OCI-LY7 (cell line): ENCODE measurements at regions not wholly inside any gene's neighbourhood (a gene's known extent, or its start where the extent isn't known, plus 50 kb on each side); places are given as distances from the start of the nearest gene placed in this dataset.

Experiments
- BruUV-seq: library from RNA; stranded (reverse); fragments of 400-500 nt; replicated peaks from 2 replicates; lab custom pipeline; 2021; lab: Mats Ljungman, UMichigan
- CTCF ChIA-PET: fragments of 300-600 bp; sonication (Branson Sonifier 250); formaldehyde crosslinking; loops from one replicate; lab custom pipeline; 2022; ENCODE audit warnings: antibody characterized with exemption; ENCODE audit not compliant: unreplicated experiment; lab: Charles Lee
- POLR2A ChIA-PET: fragments of 300-600 bp; sonication (Branson Sonifier 250); formaldehyde crosslinking; loops from one replicate; lab custom pipeline; 2022; ENCODE audit warnings: antibody characterized with exemption; lab: Charles Lee
- DNase-seq: peaks from one replicate; pipeline ENCODE4 v3.0.0-alpha.2; 2015; ENCODE audit warnings: low spot score
- H2AFZ ChIP-seq: fragments of 200-600 bp; sonication (generic), shearing (Covaris generic); 2 replicates; pipeline ENCODE4 v1.6.1; 2014; ENCODE audit warnings: mild to moderate bottlenecking, antibody characterized with exemption, low read length, moderate library complexity
- H3K27ac ChIP-seq: fragments of 200-600 bp; sonication (generic); 2 replicates; pipeline ENCODE4 v1.5.1; 2014; ENCODE audit warnings: mixed run types, low read depth, mild to moderate bottlenecking, moderate library complexity, low read length, inconsistent platforms; ENCODE audit not compliant: poor library complexity, severe bottlenecking
- H3K36me3 ChIP-seq: fragments of 200-600 bp; sonication (generic); 2 replicates; pipeline ENCODE4 v1.6.1; 2014; ENCODE audit warnings: mild to moderate bottlenecking, antibody characterized with exemption, low read length, moderate library complexity, mixed read lengths; ENCODE audit not compliant: insufficient read depth
- H3K4me1 ChIP-seq: fragments of 200-600 bp; sonication (generic); 2 replicates; pipeline ENCODE4 v1.5.1; 2014; ENCODE audit warnings: mild to moderate bottlenecking, low read length; ENCODE audit not compliant: insufficient read depth, poor library complexity, severe bottlenecking
- H3K4me2 ChIP-seq: fragments of 200-600 bp; sonication (generic); 2 replicates; pipeline ENCODE4 v1.6.1; 2014; ENCODE audit warnings: mild to moderate bottlenecking, low read length
- H3K4me3 ChIP-seq: fragments of 200-600 bp; sonication (generic); 2 replicates; pipeline ENCODE4 v1.5.1; 2014; ENCODE audit warnings: mild to moderate bottlenecking, low read depth, low read length; ENCODE audit not compliant: poor library complexity, severe bottlenecking
- H3K79me2 ChIP-seq: fragments of 200-600 bp; sonication (generic); 2 replicates; pipeline ENCODE4 v1.6.1; 2016; ENCODE audit warnings: low read depth, mild to moderate bottlenecking, low read length, moderate library complexity, mixed read lengths; ENCODE audit not compliant: insufficient read depth
- H3K9me2 ChIP-seq: fragments of 200-600 bp; sonication (generic); 2 replicates; pipeline ENCODE4 v1.6.1; 2016; ENCODE audit warnings: mild to moderate bottlenecking, low read length, mixed read lengths; ENCODE audit not compliant: insufficient read depth
- H3K9me3 ChIP-seq: fragments of 200-600 bp; sonication (generic); 2 replicates; pipeline ENCODE4 v1.6.1; 2014; ENCODE audit warnings: mild to moderate bottlenecking, mixed run types, low read length, mixed read lengths
- H4K20me1 ChIP-seq: fragments of 200-600 bp; sonication (generic); 2 replicates; pipeline ENCODE4 v1.6.1; 2014; ENCODE audit warnings: mild to moderate bottlenecking, antibody characterized with exemption, low read length, moderate library complexity, mixed read lengths; ENCODE audit not compliant: insufficient read depth
- CTCF ChIP-seq: fragments of 200-600 bp; sonication (generic); conservative IDR thresholded peaks from 2 replicates; pipeline ENCODE4 v1.5.1; 2014; ENCODE audit warnings: mild to moderate bottlenecking, antibody characterized with exemption, low read length, moderate library complexity, mixed read lengths
- EZH2phosphoT487 ChIP-seq: fragments of 200-600 bp; sonication (generic); IDR thresholded peaks from 2 replicates; pipeline ENCODE4 v1.6.1; 2018; ENCODE audit warnings: low read depth, borderline replicate concordance, mild to moderate bottlenecking, mixed run types, antibody characterized with exemption, low read length, moderate library complexity, mixed read lengths
- intact Hi-C: fragments of 100-400 bp; cut with micrococcal nuclease; formaldehyde crosslinking; loops from one replicate; pipeline ENCODE4 v1.10.0; 2022; ENCODE audit not compliant: unreplicated experiment

GRCh38 chr3:168693870-168694269 is 598.1 kb upstream of the GOLIM4 start:
- Histone ChIP-seq H3K9me2 (no peaks in the 10 kb centered on the region), H2AFZ (no peak overlapping the region), H3K27ac (no peak overlapping the region), H4K20me1 (no peaks in the 10 kb centered on the region), H3K79me2 (no peaks in the 10 kb centered on the region), H3K4me2 (no peak overlapping the region), H3K4me3 (no peak overlapping the region), H3K36me3 (no peaks in the 10 kb centered on the region), H3K4me1 (no peaks in the 10 kb centered on the region), H3K9me3 (no peaks in the 10 kb centered on the region)
- BruUV-seq = no TSS peak
- TF ChIP-seq CTCF (no peak), EZH2phosphoT487 (no peak)
- DNase-seq = no peak
- intact Hi-C loops = loop anchor here (10.0 kb wide), 1 partner anchor 479 kb away; no protein-coding TSS in a partner anchor
- POLR2A ChIA-PET = interaction anchor here (0.8 kb wide), 1 partner anchor 19 kb away, joined by 3 read pairs; no protein-coding TSS in a partner anchor
- CTCF ChIA-PET = interaction anchor here (0.6 kb wide), 1 partner anchor 199 kb away, joined by 3 read pairs; no protein-coding TSS in a partner anchor

GRCh38 chr3:168688267-168688666 is 592.5 kb upstream of the GOLIM4 start:
- no peak overlapping the region for H2AFZ ChIP-seq
- ChIA-PET CTCF (no interaction called here), POLR2A (interaction anchor here (1.5 kb wide), 1 partner anchor 9 kb away, joined by 4 read pairs; no protein-coding TSS in a partner anchor)
- no peaks in the 10 kb centered on the region for H3K9me3 ChIP-seq
- BruUV-seq = no TSS peak
- no peak for DNase-seq
- H3K9me2 ChIP-seq = no peaks in the 10 kb centered on the region
- TF ChIP-seq EZH2phosphoT487 (no peak), CTCF (no peak)
- H3K36me3 ChIP-seq = no peaks in the 10 kb centered on the region
- H3K4me3 ChIP-seq = no peak overlapping the region
- H4K20me1 ChIP-seq = no peaks in the 10 kb centered on the region; the same call in 1 of the 2 replicates
- no peak overlapping the region for H3K27ac ChIP-seq
- H3K4me1 ChIP-seq = no peaks in the 10 kb centered on the region
- no peaks in the 10 kb centered on the region for H3K79me2 ChIP-seq
- no peak overlapping the region for H3K4me2 ChIP-seq
- intact Hi-C loops = no loop called here

GRCh38 chr3:168684519-168684918 is 588.8 kb upstream of the GOLIM4 start:
- no peak for DNase-seq
- Histone ChIP-seq H3K4me3 (no peak overlapping the region), H3K9me3 (no peaks in the 10 kb centered on the region), H3K27ac (no peak overlapping the region), H3K4me1 (no peaks in the 10 kb centered on the region), H3K9me2 (no peaks in the 10 kb centered on the region), H3K4me2 (no peak overlapping the region), H3K36me3 (no peaks in the 10 kb centered on the region), H2AFZ (no peak overlapping the region), H3K79me2 (no peaks in the 10 kb centered on the region), H4K20me1 (no peaks in the 10 kb centered on the region; the same call in 1 of the 2 replicates)
- POLR2A ChIA-PET = no interaction called here
- CTCF ChIA-PET = no interaction called here
- BruUV-seq = no TSS peak
- TF ChIP-seq CTCF = no peak
- no peak for TF ChIP-seq EZH2phosphoT487
- intact Hi-C loops = no loop called here
